Ishikawa (cell line): ENCODE measurements at regions not wholly inside any gene's neighbourhood (a gene's known extent, or its start where the extent isn't known, plus 50 kb on each side); places are given as distances from the start of the nearest gene placed in this dataset.

Experiments used
- CEBPB ChIP-seq: IDR thresholded peaks from 2 replicates; pipeline ENCODE4 v1.6.1; 2012
- CREB1 ChIP-seq: IDR thresholded peaks from 2 replicates; pipeline ENCODE4 v1.6.1; 2012; ENCODE audit warnings: low read depth
- EGR1 ChIP-seq: IDR thresholded peaks from 2 replicates; pipeline ENCODE4 v1.6.1; 2012
- EP300 ChIP-seq: IDR thresholded peaks from 2 replicates; pipeline ENCODE4 v1.6.1; 2012; ENCODE audit warnings: borderline replicate concordance
- FOXM1 ChIP-seq: IDR thresholded peaks from 2 replicates; pipeline ENCODE4 v1.6.1; 2012; ENCODE audit warnings: low read depth, borderline replicate concordance
- NFIC ChIP-seq: IDR thresholded peaks from 2 replicates; pipeline ENCODE4 v1.6.1; 2012
- RAD21 ChIP-seq: IDR thresholded peaks from 2 replicates; pipeline ENCODE4 v1.6.1; 2012; ENCODE audit warnings: low read depth
- REST ChIP-seq: IDR thresholded peaks from 2 replicates; pipeline ENCODE4 v1.6.1; 2012; ENCODE audit warnings: low read depth, mild to moderate bottlenecking
- TAF1 ChIP-seq: IDR thresholded peaks from 2 replicates; pipeline ENCODE4 v1.6.1; 2012; ENCODE audit warnings: low read depth, mild to moderate bottlenecking
- TCF12 ChIP-seq: IDR thresholded peaks from 2 replicates; pipeline ENCODE4 v1.6.1; 2012; ENCODE audit warnings: low read depth
- TEAD4 ChIP-seq: IDR thresholded peaks from 2 replicates; pipeline ENCODE4 v1.6.1; 2012
- USF1 ChIP-seq: IDR thresholded peaks from 2 replicates; pipeline ENCODE4 v1.6.1; 2012
- YY1 ChIP-seq: IDR thresholded peaks from 2 replicates; pipeline ENCODE4 v1.6.1; 2012; ENCODE audit warnings: low read depth
- ZBTB7A ChIP-seq: IDR thresholded peaks from 2 replicates; pipeline ENCODE4 v1.6.1; 2012; ENCODE audit warnings: low read depth
- TF ChIP-seq, protein P1 (sequence below): IDR thresholded peaks from 2 replicates; pipeline ENCODE4 v1.6.1; 2012

DNA sequence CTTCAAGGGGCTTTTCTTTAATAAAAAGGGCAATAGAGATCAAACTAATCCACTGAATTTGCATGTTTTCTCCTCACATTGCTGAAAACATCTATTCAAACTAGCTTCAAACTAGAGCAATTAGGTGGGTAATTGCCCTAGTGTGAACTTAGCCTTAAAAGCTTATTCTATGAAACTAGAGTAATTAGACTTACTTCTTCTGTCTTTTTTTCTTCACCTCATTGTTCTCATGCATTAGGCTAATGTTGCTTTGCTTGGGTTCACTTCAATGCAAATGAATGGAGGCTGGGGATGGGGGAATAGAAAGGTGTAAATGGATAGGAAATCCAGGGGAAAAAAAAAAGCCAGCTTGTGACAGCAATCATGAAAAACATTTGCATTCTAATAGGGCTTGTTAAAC lies 414.8 kb upstream of the LMO3 start:
- TF ChIP-seq USF1 (no peak), NFIC (no peak), FOXM1 (no peak), RAD21 (no peak), YY1 (no peak), CREB1 (no peak), TCF12 (no peak), EGR1 (no peak), CEBPB (no peak), ZBTB7A (no peak), TEAD4 (no peak), TAF1 (no peak), REST (no peak), EP300 (no peak)
- TF ChIP-seq, protein P1, sequence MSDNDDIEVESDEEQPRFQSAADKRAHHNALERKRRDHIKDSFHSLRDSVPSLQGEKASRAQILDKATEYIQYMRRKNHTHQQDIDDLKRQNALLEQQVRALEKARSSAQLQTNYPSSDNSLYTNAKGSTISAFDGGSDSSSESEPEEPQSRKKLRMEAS: no peak

GRCh38 chr12:17017402-17017801 lies 411.4 kb upstream of the LMO3 start:
- TF ChIP-seq REST (no peak), YY1 (no peak), EGR1 (no peak), FOXM1 (no peak), NFIC (no peak), CREB1 (no peak), TCF12 (no peak), ZBTB7A (no peak)

GRCh38 chr12:17016116-17016864 lies 410.3 kb upstream of the LMO3 start:
- TF ChIP-seq CEBPB (no peak), EP300 (no peak), TAF1 (no peak), EGR1 (no peak), NFIC (no peak), RAD21 (no peak), REST (no peak)
- TF ChIP-seq, protein P1: no peak

DNA sequence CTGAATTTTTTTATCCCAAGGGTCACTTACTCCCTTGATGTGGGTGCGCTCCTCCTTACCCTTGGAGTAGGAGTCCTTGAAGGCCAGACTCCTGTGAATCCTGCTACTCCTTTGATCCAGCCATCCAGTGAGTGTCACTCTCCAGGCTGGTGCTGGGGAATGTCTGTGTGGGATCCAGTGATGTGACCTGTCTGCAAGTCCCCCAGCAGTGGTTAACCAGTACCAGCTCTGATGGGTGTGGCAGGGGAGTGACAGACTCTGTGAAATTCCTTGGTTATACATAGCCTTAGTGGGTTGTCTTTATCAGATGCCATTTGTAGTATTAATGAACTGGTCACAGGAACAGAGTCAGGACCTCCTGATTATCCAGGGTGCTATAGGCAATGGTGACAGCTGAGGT lies 409.5 kb upstream of the LMO3 start:
- TF ChIP-seq NFIC (no peak), EGR1 (no peak), CEBPB (no peak), TCF12 (no peak)
- TF ChIP-seq, protein P1: no peak

GRCh38 chr12:16984484-16984883 lies 378.5 kb upstream of the LMO3 start:
- TF ChIP-seq YY1 (no peak), NFIC (no peak), RAD21 (no peak), REST (no peak), TCF12 (no peak), CREB1 (no peak), EP300 (no peak), CEBPB (no peak), TAF1 (no peak), ZBTB7A (no peak), USF1 (no peak), TEAD4 (no peak), EGR1 (no peak), FOXM1 (no peak)
- TF ChIP-seq, protein P1: no peak
